GM18517 (cell line): ENCODE measurements at regions not wholly inside any gene's neighbourhood (a gene's known extent, or its start where the extent isn't known, plus 50 kb on each side); places are given as distances from the start of the nearest gene placed in this dataset.
A peak's percentile ranks its signal among the peaks of the same experiment; 100 is the strongest.
"Not testable (repeated sequence)": the region's sequence is repeated elsewhere in the genome, so short reads cannot be mapped to it uniquely, and the experiment has no call there.

Source experiments
- ATAC-seq: cut with Tn5 transposase; IDR thresholded peaks from one replicate; pipeline ENCODE4 v1.9.1; 2021; ENCODE audit warnings: mild to moderate bottlenecking, moderate library complexity; ENCODE audit not compliant: unreplicated experiment

- no peak for ATAC-seq
These were observed 78.4 kb downstream of the NAPG start for GRCh38 chr18:10604182-10604581.

GRCh38 chr18:10606881-10607280 lies 81.1 kb downstream of the NAPG start:
- peak; percentile 65 for ATAC-seq

DNA sequence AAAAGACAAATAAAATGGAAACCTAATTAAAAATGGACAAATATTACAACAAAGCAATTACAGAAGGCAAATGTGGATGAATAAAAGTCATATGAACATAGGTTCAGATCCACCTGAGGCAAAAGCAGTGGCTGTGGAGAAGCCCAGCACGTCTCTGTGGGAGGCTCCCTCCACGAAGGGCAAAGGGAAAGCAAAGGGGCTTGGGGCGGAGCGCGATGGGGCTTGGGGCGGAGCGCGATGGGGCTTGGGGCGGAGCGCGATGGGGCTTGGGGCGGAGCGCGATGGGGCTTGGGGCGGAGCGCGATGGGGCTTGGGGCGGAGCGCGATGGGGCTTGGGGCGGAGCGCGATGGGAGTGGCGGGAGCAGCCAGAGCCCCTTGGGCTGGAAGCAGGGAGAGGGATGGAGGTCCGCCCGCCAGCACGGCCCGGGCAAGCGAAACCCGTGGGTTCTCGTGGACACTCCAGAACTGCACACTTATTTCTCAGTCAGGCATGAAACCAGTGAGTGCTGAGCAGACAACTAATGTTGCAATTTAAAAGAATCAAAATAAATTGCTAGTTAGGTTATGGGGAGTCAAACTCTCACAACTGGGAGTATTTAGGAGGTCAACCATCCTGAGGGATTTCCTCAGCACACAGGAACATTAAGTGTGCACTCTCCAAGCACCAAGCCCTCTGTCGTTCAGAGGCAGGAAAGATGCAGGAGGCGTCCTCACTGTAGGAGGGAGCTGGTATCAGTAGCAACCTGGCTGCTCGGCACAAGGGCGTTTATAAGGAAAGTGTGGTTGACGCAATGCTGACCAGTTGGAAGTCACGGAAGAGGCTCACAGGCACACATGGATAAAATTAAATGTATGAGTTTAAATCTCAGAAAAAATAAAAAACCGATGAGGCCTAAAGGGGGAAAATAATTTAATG lies 81.8 kb downstream of the NAPG start:
- not testable (repeated sequence) for ATAC-seq

DNA sequence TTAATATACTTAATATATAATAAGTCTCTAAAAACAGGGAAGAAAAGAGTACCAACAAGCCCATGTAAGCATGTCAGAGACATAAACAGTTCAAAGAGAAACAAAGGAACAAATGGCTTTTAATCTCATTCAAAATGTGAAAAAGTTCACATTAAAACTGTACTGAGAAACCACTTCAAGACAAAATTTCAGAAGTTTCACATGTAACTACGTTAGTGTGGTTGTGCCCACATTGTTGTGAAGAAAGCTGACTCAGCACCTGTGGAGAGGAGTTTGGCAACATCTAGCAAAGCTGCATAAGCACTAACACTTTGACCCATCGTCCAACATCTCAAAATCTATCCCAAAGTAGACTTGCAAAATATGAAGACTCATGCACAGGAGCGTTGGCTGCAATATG lies 82.6 kb downstream of the NAPG start:
- ATAC-seq, result not testable (repeated sequence)

GRCh38 chr18:10609046-10609445 lies 83.2 kb downstream of the NAPG start:
- ATAC-seq, result not testable (repeated sequence)

GRCh38 chr18:10613226-10613625 lies 87.4 kb downstream of the NAPG start:
- not testable (repeated sequence) for ATAC-seq

DNA sequence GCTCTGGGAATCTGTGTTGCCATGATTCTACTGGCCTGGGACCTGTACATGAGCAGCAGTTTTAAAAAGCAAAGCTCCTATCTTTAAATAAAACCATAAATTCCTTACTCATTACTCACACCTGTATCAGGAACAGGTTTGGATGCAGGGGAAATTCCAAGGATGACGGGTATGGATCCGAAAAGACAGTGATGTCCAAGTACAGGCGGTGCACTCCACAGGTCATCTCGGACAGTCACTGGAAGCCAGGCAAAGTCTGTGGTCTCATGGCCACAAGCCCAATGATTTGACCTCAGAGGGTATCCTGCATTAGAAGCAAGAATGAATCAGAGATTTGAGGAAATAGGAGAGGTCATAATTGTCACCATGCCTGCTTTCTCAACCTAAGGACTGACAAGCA lies 90.9 kb downstream of the NAPG start:
- not testable (repeated sequence) for ATAC-seq

- not testable (repeated sequence) for ATAC-seq
These were observed 93.0 kb downstream of the NAPG start for GRCh38 chr18:10618797-10619196.

- not testable (repeated sequence) for ATAC-seq
These were observed 93.5 kb downstream of the NAPG start for GRCh38 chr18:10619280-10619679.

- ATAC-seq, result not testable (repeated sequence)
These were observed 94.0 kb downstream of the NAPG start for GRCh38 chr18:10619833-10620232.
